ENCODE measurements at regions not wholly inside any gene's neighbourhood (a gene's known extent, or its start where the extent isn't known, plus 50 kb on each side); places are given as distances from the start of the nearest gene placed in this dataset.

GRCh38 chr6:20001286-20001685 is 164.1 kb downstream of the ID4 start:
- DNase-seq (no peak), ATAC-seq (ENCODE audit: low read depth) (no peak)
- intact Hi-C loops (cut with micrococcal nuclease) (no loop called here), dilution Hi-C loops (cut with HindIII; ENCODE audit: low sequenced_read_pairs, unreplicated experiment) (no loop called here), in situ Hi-C loops (cut with MboI; ENCODE audit: low sequenced_read_pairs) (no loop called here)
- Histone ChIP-seq H3K4me2 (ENCODE audit: low read depth, low read length) (no peak overlapping the region), H3K9ac (ENCODE audit: low read depth, low read length) (no peak overlapping the region), H2AK9ac (replicated peaks; ENCODE audit: low read depth, low read length, poor library complexity) (no peak overlapping the region), H2BK120ac (ENCODE audit: low read depth, low read length) (no peak overlapping the region), H4K20me1 (ENCODE audit: insufficient read depth, low read length) (no peaks in the 10 kb centered on the region), H3K27ac (ENCODE audit: insufficient read depth, low read length) (no peak overlapping the region), H3K79me1 (ENCODE audit: low read depth in 1 of 2, low read length in 2 of 2) (no peaks in the 10 kb centered on the region), H3K4ac (ENCODE audit: low read depth, low read length) (no peak overlapping the region), H4K5ac (ENCODE audit: low read depth, low read length) (no peak overlapping the region), H3K27me3 (ENCODE audit: control insufficient read depth, insufficient read depth, low read length) (no peaks in the 10 kb centered on the region), H2BK5ac (ENCODE audit: low read depth, low read length, poor library complexity, severe bottlenecking) (no peak overlapping the region), H4K91ac (ENCODE audit: insufficient read depth, low read depth, low read length) (no peak overlapping the region), H3K9me1 (ENCODE audit: insufficient read depth, low read length) (no peaks in the 10 kb centered on the region), H3K4me1 (ENCODE audit: control insufficient read depth, insufficient read depth, low read length) (no peaks in the 10 kb centered on the region), H3K56ac (ENCODE audit: extremely low read depth, insufficient read depth, low read length) (no peak overlapping the region), H3K9me3 (ENCODE audit: control insufficient read depth, insufficient read depth, low read length) (peaks cover 5% of the 10 kb centered on the region), H3K18ac (ENCODE audit: low read depth, low read length) (no peak overlapping the region), H2AFZ (replicated peaks; ENCODE audit: low read length, poor library complexity) (peak overlapping the region; percentile 70), H3K14ac (replicated peaks; ENCODE audit: low read depth, low read length) (no peak overlapping the region), H3K4me3 (ENCODE audit: insufficient read depth, low read depth, low read length) (no peak overlapping the region), H2AK5ac (ENCODE audit: low read depth, low read length) (no peak overlapping the region), H2BK20ac (ENCODE audit: low read depth, low read length) (no peak overlapping the region), H3K23ac (ENCODE audit: low read depth, low read length) (no peak overlapping the region), H3K36me3 (ENCODE audit: control insufficient read depth, insufficient read depth, low read length) (no peaks in the 10 kb centered on the region), H4K8ac (ENCODE audit: low read depth in 2 of 2, low read length in 2 of 2) (no peak overlapping the region), H2BK15ac (ENCODE audit: low read depth, low read length) (no peak overlapping the region)
- CTCF ChIA-PET, result no interaction called here
- no TSS peak for BruUV-seq (replicated peaks)
- TF ChIP-seq RCOR1 (IDR thresholded peaks at IDR 0.05; ENCODE audit: insufficient replicate concordance, low read length) (no peak), ELK1 (IDR thresholded peaks at IDR 0.05; ENCODE audit: borderline replicate concordance, low read depth, low read length) (no peak), CTCF (conservative IDR thresholded peaks at IDR 0.05; ENCODE audit: low read depth, low read length) (no peak), FOS (IDR thresholded peaks at IDR 0.05; ENCODE audit: low read depth, low read length) (no peak), USF2 (IDR thresholded peaks at IDR 0.05; ENCODE audit: low read depth, low read length) (no peak), CEBPB (IDR thresholded peaks at IDR 0.05; ENCODE audit: low read depth, low read length) (no peak), NFE2L2 (IDR thresholded peaks at IDR 0.05; ENCODE audit: low read depth, low read length) (no peak)
- POLR2A ChIA-PET (ENCODE audit: unreplicated experiment), result no interaction called here
- WGBS, 2 experiments (ENCODE audit: extremely low coverage in 2 of 2, insufficient read length in 1 of 2), result no CpG with 5 or more reads among the region's 4 CpGs
